ENCODE measurements at regions not wholly inside any gene's neighbourhood (a gene's known extent, or its start where the extent isn't known, plus 50 kb on each side); places are given as distances from the start of the nearest gene placed in this dataset.

DNA sequence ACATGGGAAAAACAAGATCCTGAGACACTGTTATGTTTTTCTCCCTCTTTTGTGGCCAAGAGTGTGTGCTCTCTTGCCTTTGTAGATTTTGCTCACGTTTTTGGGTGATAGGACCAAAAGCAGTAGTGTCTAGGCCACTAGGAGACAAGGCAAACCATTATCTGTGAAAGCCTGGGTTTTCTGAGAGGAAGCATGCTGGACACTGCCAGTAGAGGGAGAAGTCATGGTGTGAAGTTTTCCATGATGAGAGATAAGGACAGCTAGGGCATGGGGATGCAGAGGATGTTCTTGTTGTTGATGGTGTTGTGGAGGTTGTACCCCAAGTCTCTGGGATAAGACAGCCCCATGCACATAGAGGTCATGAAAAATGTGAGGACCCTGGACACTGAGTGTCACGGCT lies 285.3 kb downstream of the SOX11 start:
- TF ChIP-seq, protein P1, sequence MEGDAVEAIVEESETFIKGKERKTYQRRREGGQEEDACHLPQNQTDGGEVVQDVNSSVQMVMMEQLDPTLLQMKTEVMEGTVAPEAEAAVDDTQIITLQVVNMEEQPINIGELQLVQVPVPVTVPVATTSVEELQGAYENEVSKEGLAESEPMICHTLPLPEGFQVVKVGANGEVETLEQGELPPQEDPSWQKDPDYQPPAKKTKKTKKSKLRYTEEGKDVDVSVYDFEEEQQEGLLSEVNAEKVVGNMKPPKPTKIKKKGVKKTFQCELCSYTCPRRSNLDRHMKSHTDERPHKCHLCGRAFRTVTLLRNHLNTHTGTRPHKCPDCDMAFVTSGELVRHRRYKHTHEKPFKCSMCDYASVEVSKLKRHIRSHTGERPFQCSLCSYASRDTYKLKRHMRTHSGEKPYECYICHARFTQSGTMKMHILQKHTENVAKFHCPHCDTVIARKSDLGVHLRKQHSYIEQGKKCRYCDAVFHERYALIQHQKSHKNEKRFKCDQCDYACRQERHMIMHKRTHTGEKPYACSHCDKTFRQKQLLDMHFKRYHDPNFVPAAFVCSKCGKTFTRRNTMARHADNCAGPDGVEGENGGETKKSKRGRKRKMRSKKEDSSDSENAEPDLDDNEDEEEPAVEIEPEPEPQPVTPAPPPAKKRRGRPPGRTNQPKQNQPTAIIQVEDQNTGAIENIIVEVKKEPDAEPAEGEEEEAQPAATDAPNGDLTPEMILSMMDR (conservative IDR thresholded peaks at IDR 0.05) = no peak; the same call in 1 of the 2 replicates
- TF ChIP-seq ZFX (IDR thresholded peaks at IDR 0.05) = no peak
- no peak overlapping the region for H3K27ac ChIP-seq

DNA sequence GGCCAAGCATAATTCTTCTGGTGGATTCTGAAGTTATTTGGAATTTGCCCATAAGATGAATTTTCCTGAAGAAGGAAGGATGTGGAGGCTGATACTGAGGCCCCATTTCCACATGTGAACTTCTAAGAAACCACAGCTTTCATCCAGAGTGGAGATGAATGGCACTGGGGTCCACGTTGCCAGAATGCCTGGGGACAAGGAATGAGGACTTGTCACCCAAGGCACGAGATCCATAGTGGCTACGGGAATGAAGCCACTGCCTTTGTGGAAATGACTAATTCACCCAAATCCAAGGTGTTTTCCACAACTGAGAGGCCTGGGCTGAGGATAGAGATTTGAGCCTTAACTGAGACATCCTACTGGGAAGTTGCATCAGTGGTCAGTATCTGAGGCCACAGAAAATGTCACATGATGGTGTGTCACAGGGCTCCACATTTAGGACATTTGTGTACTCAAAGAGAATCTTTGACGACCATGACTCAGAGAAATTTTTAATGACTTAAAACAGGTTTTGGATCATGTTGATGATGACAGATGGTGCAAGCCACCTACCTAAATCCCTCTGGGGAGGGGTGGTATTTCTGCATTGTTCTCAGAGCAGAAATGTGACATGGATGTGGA lies 286.1 kb downstream of the SOX11 start:
- H3K27ac ChIP-seq = no peak overlapping the region
- TF ChIP-seq ZFX (IDR thresholded peaks at IDR 0.05) = no peak
- TF ChIP-seq, protein P1 (conservative IDR thresholded peaks at IDR 0.05) = no peak

DNA sequence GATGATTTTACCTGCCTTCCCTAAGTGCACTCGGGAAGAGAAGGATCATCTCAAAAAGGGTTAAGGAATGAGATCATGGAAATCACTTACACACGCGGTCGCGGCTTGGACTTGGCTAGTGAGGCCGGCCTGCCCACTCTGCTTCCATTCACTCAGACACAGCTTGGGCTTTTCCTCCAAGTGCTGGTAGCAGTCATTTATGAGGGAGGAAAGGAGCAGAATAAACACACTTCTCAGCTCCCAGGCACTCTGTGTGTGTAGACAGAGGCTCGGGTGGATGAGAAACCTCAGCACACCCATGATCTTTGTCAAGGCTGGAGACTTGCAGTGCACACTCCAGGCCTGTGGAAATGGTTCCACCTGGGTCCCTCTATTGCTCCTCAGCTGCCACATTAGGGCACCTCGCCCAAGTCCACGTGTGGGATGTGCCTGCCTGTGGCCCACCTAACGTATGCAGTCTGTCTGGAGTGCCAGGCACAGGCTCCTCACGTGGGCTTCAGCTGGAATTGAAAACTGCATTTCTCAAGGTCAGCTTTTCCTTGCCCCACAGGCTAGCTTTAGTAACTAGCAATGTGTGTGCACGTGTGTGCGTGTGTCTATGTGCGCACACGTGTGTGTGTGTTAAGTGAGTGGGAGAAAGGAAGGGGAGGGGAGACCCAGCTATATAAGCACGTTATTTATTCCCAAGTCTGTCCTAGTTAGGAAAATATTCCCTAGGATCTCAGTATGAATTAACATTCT lies 288.4 kb downstream of the SOX11 start:
- TF ChIP-seq, protein P1 (conservative IDR thresholded peaks at IDR 0.05) = no peak
- no peak for TF ChIP-seq ZFX (IDR thresholded peaks at IDR 0.05)

DNA sequence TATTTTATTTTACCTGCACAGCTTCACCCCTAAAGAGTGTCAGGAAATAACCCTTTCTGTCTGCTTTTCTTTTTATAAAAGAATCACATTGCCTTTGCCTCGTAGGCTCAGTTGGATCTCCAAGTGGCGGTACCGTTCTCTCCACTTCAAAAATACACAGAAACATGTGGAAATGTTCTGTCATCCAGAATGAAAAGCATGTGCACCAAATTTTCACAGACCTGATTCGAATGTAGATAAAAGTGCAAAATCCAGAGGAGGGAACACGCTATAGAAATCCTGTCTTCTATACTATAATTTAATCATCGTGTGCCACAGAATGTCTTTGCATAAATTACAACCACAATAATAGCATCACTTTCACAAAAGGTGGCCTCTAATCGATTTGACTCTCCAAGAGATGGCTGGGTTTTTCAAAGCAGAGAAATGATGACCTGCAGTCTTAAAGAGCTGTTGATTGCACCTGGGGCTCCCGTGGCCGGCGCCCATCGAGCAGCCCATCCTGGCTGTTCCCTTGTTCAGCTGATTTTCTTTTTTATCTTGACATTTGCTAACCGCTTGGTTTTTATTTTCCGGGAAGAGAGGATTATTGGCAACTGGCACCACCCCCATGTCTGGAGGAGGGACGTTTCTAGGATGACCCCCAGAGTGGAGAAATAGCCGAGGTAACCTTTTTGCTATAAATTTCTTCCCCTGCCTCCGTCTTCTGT lies 290.2 kb downstream of the SOX11 start:
- no peak overlapping the region for H3K27ac ChIP-seq
- no peak for TF ChIP-seq ZFX (IDR thresholded peaks at IDR 0.05)
- TF ChIP-seq, protein P1 (conservative IDR thresholded peaks at IDR 0.05) = no peak

More for the DNA sequence above, 288.4 kb downstream of the SOX11 start:
- no peak overlapping the region for H3K27ac ChIP-seq

DNA sequence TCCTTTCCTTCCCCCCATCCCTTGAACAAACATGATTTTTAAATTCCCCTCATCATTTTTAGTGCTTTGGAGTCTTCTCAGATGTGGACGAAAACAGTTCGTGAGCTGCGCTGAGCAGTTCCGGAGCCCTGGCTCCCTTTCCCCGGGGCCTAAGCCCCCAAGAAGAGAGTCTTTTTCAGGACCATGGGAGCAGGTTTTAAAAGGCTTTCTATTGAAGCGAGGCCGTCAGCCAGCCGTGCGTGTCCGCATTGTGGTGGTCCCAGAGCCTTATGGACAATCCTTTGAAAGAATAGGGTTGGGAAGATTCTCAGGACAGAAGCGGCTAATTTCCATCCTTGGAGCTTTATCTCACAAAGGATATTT lies 290.7 kb downstream of the SOX11 start:
- TF ChIP-seq, protein P1 (conservative IDR thresholded peaks at IDR 0.05) = no peak
- no peak for TF ChIP-seq ZFX (IDR thresholded peaks at IDR 0.05)
- no peak overlapping the region for H3K27ac ChIP-seq

DNA sequence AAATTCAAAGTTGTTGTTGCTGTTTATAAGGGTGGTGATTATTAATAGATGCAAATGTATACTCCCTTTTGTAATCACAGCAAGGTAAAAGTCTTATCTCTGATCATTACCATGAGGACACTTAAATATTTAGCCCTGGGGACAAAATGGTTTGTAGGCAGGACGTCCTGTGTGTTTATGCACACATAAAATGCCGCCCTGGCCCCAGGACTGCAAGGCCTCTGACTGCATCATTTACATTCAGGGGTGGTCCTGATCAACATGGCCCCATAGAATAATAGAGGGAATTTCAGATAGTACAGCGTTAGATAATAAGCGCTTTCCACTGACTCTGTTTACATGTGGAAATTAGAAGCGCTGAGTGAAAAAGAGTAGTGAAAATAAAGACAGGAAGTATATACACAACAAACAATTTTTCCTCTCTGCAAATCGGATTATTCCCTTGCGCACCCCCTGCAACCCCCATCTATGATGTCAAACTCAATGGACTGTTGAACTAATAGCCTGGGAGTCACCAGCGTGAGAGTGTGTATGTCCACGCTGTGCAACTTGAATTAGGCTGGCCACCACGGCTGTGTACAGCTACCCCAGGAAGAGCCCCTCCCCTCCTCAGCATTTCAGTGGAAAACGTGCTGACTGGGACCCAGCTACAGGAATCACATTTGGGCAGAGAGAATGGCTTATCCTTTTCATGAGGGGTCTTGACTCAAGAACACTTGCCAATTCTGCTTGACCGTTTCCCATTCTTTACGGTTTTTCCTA lies 291.5 kb downstream of the SOX11 start:
- no peak overlapping the region for H3K27ac ChIP-seq
- TF ChIP-seq ZFX (IDR thresholded peaks at IDR 0.05) = no peak
- TF ChIP-seq, protein P1 (conservative IDR thresholded peaks at IDR 0.05) = no peak
